HEK293 (cell line): ENCODE measurements at regions not wholly inside any gene's neighbourhood (a gene's known extent, or its start where the extent isn't known, plus 50 kb on each side); places are given as distances from the start of the nearest gene placed in this dataset.

Source experiments
- CTCF ChIA-PET: fragments of 350-600 bp; formaldehyde crosslinking; extraction: SDS; loops from one replicate; lab custom pipeline; 2021; ENCODE audit warnings: antibody characterized with exemption; lab: Yijun Ruan, JAX
- POLR2A ChIA-PET: fragments of 300-600 bp; formaldehyde crosslinking; extraction: SDS; loops from one replicate; lab custom pipeline; 2020; ENCODE audit warnings: antibody characterized with exemption, inconsistent platforms; lab: Yijun Ruan, JAX
- H3K27ac ChIP-seq: fragments of 200-500 bp; sonication (Bioruptor generic); 2 replicates; pipeline ENCODE4 v1.5.1; 2014; ENCODE audit warnings: low read depth, low read length, control low read depth, inconsistent platforms; ENCODE audit errors: extremely low read depth
- H3K36me3 ChIP-seq, 2 experiments: fragments of 200-500 bp in 1 of 2; sonication (Bioruptor generic) in 1 of 2; 1 replicate in 1 of 2; 2 replicates in 1 of 2; pipeline ENCODE4 v1.5.1; 2014 to 2017; ENCODE audit warnings: inconsistent platforms in 2 of 2, low read length in 2 of 2; ENCODE audit not compliant: control insufficient read depth in 2 of 2, insufficient read depth in 1 of 2
- H3K4me1 ChIP-seq: fragments of 200-500 bp; sonication (Bioruptor generic); 2 replicates; pipeline ENCODE4 v1.5.1; 2014; ENCODE audit warnings: mild to moderate bottlenecking, low read length, inconsistent platforms; ENCODE audit not compliant: control insufficient read depth, insufficient read depth
- H3K4me3 ChIP-seq: 2 replicates; pipeline ENCODE4 v1.5.1; 2011; ENCODE audit warnings: low read depth, mild to moderate bottlenecking, control low read depth, low read length, moderate library complexity
- H3K9me3 ChIP-seq: fragments of 200-500 bp; sonication (Bioruptor generic); 2 replicates; pipeline ENCODE4 v1.5.1; 2014; ENCODE audit warnings: low read depth, low read length, inconsistent platforms; ENCODE audit not compliant: control insufficient read depth, insufficient read depth
- CTCF ChIP-seq: fragments of 450-650 bp; formaldehyde crosslinking; IDR thresholded peaks from 2 replicates; pipeline ENCODE4 v1.5.1; 2016; ENCODE audit warnings: missing biosample characterization, missing genetic modification characterization
- IKZF3 ChIP-seq: fragments of 450-650 bp; IDR thresholded peaks from 2 replicates; pipeline ENCODE4 v1.5.0; 2018; ENCODE audit warnings: missing biosample characterization, mild to moderate bottlenecking, missing genetic modification characterization, moderate library complexity
- KLF10 ChIP-seq: fragments of 450-650 bp; IDR thresholded peaks from 2 replicates; pipeline ENCODE4 v1.5.1; 2018; ENCODE audit warnings: missing biosample characterization, mild to moderate bottlenecking, missing genetic modification characterization
- MEIS1 ChIP-seq: sonication (generic); formaldehyde crosslinking; IDR thresholded peaks from 2 replicates; pipeline ENCODE4 v1.8.1; 2022; ENCODE audit warnings: missing genetic modification reagents, mild to moderate bottlenecking, borderline replicate concordance
- TCF7L2 ChIP-seq: IDR thresholded peaks from 2 replicates; pipeline ENCODE4 v1.6.1; 2011; ENCODE audit warnings: low read depth, mild to moderate bottlenecking, inconsistent platforms, low read length, moderate library complexity, borderline replicate concordance
- ZNF114 ChIP-seq: fragments of 450-650 bp; formaldehyde crosslinking; IDR thresholded peaks from 2 replicates; pipeline ENCODE4 v1.5.0; 2017; ENCODE audit warnings: missing biosample characterization, missing genetic modification characterization
- ZNF132 ChIP-seq: fragments of 450-650 bp; formaldehyde crosslinking; IDR thresholded peaks from 2 replicates; pipeline ENCODE4 v1.5.1; 2017; ENCODE audit warnings: missing biosample characterization, missing genetic modification characterization, borderline replicate concordance
- ZNF140 ChIP-seq: fragments of 450-650 bp; formaldehyde crosslinking; IDR thresholded peaks from 2 replicates; pipeline ENCODE4 v1.5.1; 2016; ENCODE audit warnings: missing biosample characterization, missing genetic modification characterization
- ZNF157 ChIP-seq: fragments of 450-650 bp; formaldehyde crosslinking; IDR thresholded peaks from 2 replicates; pipeline ENCODE4 v1.5.1; 2016; ENCODE audit warnings: missing biosample characterization, missing genetic modification characterization
- ZNF223 ChIP-seq: fragments of 450-650 bp; formaldehyde crosslinking; IDR thresholded peaks from 2 replicates; pipeline ENCODE4 v1.5.1; 2016; ENCODE audit warnings: missing biosample characterization, missing genetic modification characterization
- ZNF266 ChIP-seq: fragments of 450-650 bp; formaldehyde crosslinking; IDR thresholded peaks from 2 replicates; pipeline ENCODE4 v1.5.1; 2016; ENCODE audit warnings: missing biosample characterization, missing genetic modification characterization, low read depth
- ZNF274 ChIP-seq, 2 experiments: fragments of 200-500 bp in 1 of 2; fragments of 450-650 bp in 1 of 2; sonication (Bioruptor generic) in 1 of 2; formaldehyde crosslinking in 1 of 2; IDR thresholded peaks; 2 replicates each; pipeline versions ENCODE4 v1.5.1 to v1.6.1; 2014 to 2016; ENCODE audit warnings: borderline replicate concordance in 1 of 2, inconsistent platforms in 1 of 2, low read length in 1 of 2, missing biosample characterization in 1 of 2, missing genetic modification characterization in 1 of 2
- ZNF433 ChIP-seq: fragments of 450-650 bp; formaldehyde crosslinking; IDR thresholded peaks from 2 replicates; pipeline ENCODE4 v1.5.1; 2016; ENCODE audit warnings: missing biosample characterization, missing genetic modification characterization, low read depth
- ZNF473 ChIP-seq: fragments of 450-650 bp; formaldehyde crosslinking; IDR thresholded peaks from 2 replicates; pipeline ENCODE4 v1.5.1; 2017; ENCODE audit warnings: missing biosample characterization, missing genetic modification characterization
- ZNF529 ChIP-seq: fragments of 450-650 bp; formaldehyde crosslinking; IDR thresholded peaks from 2 replicates; pipeline ENCODE4 v1.5.1; 2017; ENCODE audit warnings: missing genetic modification characterization, missing biosample characterization; ENCODE audit not compliant: insufficient replicate concordance
- ZNF585B ChIP-seq: fragments of 450-650 bp; formaldehyde crosslinking; IDR thresholded peaks from 2 replicates; pipeline ENCODE4 v1.5.1; 2016; ENCODE audit warnings: missing biosample characterization, missing genetic modification characterization
- ZNF596 ChIP-seq: fragments of 450-650 bp; IDR thresholded peaks from 2 replicates; pipeline ENCODE4 v1.5.0; 2018; ENCODE audit warnings: missing biosample characterization, mild to moderate bottlenecking, missing genetic modification characterization, moderate library complexity
- ZNF645 ChIP-seq: fragments of 450-650 bp; formaldehyde crosslinking; IDR thresholded peaks from 2 replicates; pipeline ENCODE4; 2016; ENCODE audit warnings: missing biosample characterization, missing genetic modification characterization
- ZSCAN4 ChIP-seq: fragments of 450-650 bp; formaldehyde crosslinking; IDR thresholded peaks from 2 replicates; pipeline ENCODE4 v1.5.1; 2017; ENCODE audit warnings: missing biosample characterization, missing genetic modification characterization
- TF ChIP-seq, protein P1 (sequence below): fragments of 450-650 bp; formaldehyde crosslinking; IDR thresholded peaks from 2 replicates; pipeline ENCODE4 v1.5.1; 2016; ENCODE audit warnings: missing biosample characterization, missing genetic modification characterization, borderline replicate concordance
- TF ChIP-seq, protein P2 (sequence below): fragments of 450-650 bp; formaldehyde crosslinking; IDR thresholded peaks from 2 replicates; pipeline ENCODE4 v1.5.1; 2016; ENCODE audit warnings: missing biosample characterization, missing genetic modification characterization
- TF ChIP-seq, protein P3 (sequence below): fragments of 450-650 bp; formaldehyde crosslinking; IDR thresholded peaks from 2 replicates; pipeline ENCODE4 v1.5.1; 2016; ENCODE audit warnings: missing biosample characterization, missing genetic modification characterization

DNA sequence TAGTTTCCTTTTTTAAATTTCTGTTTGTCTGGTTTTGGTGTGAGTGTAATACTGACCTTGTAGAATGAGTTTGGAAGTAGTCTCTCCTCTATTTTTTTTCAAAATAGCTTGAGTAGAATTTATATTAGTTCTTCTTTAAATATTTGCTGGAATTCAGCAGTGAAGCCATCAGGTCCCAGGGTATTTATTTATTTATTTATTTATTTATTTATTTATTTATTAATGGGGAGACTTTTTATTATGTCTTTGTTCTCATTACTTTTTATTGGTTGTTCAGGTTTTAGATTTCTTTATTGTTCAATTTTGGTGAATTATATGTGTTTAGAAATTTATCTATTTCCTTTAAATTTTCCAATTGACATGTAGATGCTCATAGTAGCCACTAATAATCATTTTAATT lies 875.8 kb upstream of the COX7C start (continued):
- no peak for TF ChIP-seq ZNF274 (IDR thresholded peaks at IDR 0.05; ENCODE audit: low read length)
- TF ChIP-seq ZNF274 (tag by site-specific recombination; IDR thresholded peaks at IDR 0.05; ENCODE audit: borderline replicate concordance): no peak

DNA sequence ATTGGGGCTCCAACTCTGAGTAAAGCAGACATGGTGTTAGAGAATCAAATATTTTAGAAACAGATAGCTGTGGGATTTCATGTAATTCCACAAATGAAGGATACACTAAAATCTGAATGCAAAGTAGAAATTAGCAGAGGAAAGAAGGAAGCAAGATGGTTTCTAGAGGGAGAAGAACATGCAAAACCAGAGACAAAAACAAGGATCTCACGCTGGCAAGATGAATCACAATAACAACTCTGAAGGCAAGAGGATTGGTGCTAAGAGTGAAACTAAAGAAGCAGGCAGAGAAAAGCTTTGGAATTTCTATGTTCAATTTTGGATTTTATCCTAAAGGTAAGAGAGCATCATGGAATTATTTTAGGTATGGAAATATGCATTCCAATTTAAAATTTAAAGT lies 857.2 kb upstream of the COX7C start:
- no peaks in the 10 kb centered on the region for H3K4me1 ChIP-seq
- POLR2A ChIA-PET: no interaction called here
- TF ChIP-seq ZNF585B (tag by site-specific recombination) (no peak), ZNF645 (tag by site-specific recombination) (no peak), CTCF (tag by site-specific recombination) (no peak), ZSCAN4 (tag by site-specific recombination) (no peak), MEIS1 (CRISPR knock-in tag) (no peak), KLF10 (no peak), ZNF223 (tag by site-specific recombination) (no peak), ZNF596 (tag by site-specific recombination) (no peak), TCF7L2 (no peak), ZNF266 (tag by site-specific recombination) (no peak), ZNF132 (tag by site-specific recombination) (no peak)
- TF ChIP-seq, protein P1, sequence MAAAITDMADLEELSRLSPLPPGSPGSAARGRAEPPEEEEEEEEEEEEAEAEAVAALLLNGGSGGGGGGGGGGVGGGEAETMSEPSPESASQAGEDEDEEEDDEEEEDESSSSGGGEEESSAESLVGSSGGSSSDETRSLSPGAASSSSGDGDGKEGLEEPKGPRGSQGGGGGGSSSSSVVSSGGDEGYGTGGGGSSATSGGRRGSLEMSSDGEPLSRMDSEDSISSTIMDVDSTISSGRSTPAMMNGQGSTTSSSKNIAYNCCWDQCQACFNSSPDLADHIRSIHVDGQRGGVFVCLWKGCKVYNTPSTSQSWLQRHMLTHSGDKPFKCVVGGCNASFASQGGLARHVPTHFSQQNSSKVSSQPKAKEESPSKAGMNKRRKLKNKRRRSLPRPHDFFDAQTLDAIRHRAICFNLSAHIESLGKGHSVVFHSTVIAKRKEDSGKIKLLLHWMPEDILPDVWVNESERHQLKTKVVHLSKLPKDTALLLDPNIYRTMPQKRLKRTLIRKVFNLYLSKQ: no peak
- TF ChIP-seq, protein P2, sequence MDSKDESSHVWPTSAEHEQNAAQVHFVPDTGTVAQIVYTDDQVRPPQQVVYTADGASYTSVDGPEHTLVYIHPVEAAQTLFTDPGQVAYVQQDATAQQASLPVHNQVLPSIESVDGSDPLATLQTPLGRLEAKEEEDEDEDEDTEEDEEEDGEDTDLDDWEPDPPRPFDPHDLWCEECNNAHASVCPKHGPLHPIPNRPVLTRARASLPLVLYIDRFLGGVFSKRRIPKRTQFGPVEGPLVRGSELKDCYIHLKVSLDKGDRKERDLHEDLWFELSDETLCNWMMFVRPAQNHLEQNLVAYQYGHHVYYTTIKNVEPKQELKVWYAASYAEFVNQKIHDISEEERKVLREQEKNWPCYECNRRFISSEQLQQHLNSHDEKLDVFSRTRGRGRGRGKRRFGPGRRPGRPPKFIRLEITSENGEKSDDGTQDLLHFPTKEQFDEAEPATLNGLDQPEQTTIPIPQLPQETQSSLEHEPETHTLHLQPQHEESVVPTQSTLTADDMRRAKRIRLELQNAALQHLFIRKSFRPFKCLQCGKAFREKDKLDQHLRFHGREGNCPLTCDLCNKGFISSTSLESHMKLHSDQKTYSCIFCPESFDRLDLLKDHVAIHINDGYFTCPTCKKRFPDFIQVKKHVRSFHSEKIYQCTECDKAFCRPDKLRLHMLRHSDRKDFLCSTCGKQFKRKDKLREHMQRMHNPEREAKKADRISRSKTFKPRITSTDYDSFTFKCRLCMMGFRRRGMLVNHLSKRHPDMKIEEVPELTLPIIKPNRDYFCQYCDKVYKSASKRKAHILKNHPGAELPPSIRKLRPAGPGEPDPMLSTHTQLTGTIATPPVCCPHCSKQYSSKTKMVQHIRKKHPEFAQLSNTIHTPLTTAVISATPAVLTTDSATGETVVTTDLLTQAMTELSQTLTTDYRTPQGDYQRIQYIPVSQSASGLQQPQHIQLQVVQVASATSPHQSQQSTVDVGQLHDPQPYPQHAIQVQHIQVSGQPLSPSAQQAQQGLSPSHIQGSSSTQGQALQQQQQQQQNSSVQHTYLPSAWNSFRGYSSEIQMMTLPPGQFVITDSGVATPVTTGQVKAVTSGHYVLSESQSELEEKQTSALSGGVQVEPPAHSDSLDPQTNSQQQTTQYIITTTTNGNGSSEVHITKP (tag by site-specific recombination): no peak
- H3K36me3 ChIP-seq: no peaks in the 10 kb centered on the region
- H3K9me3 ChIP-seq: no peaks in the 10 kb centered on the region
- H3K27ac ChIP-seq: no peak overlapping the region
- no peak overlapping the region for H3K4me3 ChIP-seq
- CTCF ChIA-PET: no interaction called here

GRCh38 chr5:85769347-85769746 lies 848.4 kb upstream of the COX7C start:
- ChIA-PET CTCF (no interaction called here), POLR2A (no interaction called here)
- H3K4me3 ChIP-seq: no peak overlapping the region
- H3K9me3 ChIP-seq: no peaks in the 10 kb centered on the region
- H3K27ac ChIP-seq: no peak overlapping the region
- TF ChIP-seq IKZF3 (tag by site-specific recombination) (no peak), ZNF433 (tag by site-specific recombination) (no peak), ZNF529 (tag by site-specific recombination) (no peak), ZNF114 (tag by site-specific recombination) (no peak), ZNF157 (tag by site-specific recombination) (no peak), ZNF140 (no peak), KLF10 (no peak), ZNF473 (tag by site-specific recombination) (no peak)
- TF ChIP-seq, protein P3, sequence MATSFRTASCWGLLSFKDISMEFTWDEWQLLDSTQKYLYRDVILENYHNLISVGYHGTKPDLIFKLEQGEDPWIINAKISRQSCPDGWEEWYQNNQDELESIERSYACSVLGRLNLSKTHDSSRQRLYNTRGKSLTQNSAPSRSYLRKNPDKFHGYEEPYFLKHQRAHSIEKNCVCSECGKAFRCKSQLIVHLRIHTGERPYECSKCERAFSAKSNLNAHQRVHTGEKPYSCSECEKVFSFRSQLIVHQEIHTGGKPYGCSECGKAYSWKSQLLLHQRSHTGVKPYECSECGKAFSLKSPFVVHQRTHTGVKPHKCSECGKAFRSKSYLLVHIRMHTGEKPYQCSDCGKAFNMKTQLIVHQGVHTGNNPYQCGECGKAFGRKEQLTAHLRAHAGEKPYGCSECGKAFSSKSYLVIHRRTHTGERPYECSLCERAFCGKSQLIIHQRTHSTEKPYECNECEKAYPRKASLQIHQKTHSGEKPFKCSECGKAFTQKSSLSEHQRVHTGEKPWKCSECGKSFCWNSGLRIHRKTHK: no peak
- H3K4me1 ChIP-seq: no peaks in the 10 kb centered on the region
- no peaks in the 10 kb centered on the region for H3K36me3 ChIP-seq
